ENCODE measurements at regions not wholly inside any gene's neighbourhood (a gene's known extent, or its start where the extent isn't known, plus 50 kb on each side); places are given as distances from the start of the nearest gene placed in this dataset.
"Not testable (repeated sequence)": the region's sequence is repeated elsewhere in the genome, so short reads cannot be mapped to it uniquely, and the experiment has no call there.

GRCh38 chr4:97437998-97438705, 705.1 kb downstream of the STPG2 start:
- DNase-seq, result not testable (repeated sequence)

GRCh38 chr4:97453186-97453585, 690.1 kb downstream of the STPG2 start:
- DNase-seq, result no peak

GRCh38 chr4:97457253-97457652, 686.0 kb downstream of the STPG2 start:
- DNase-seq, result no peak

GRCh38 chr4:97468272-97468671, 675.0 kb downstream of the STPG2 start:
- no peak for DNase-seq

- no peak for DNase-seq
Observed at GRCh38 chr4:97475621-97476020, 667.7 kb downstream of the STPG2 start.

GRCh38 chr4:97477974-97478373, 665.3 kb downstream of the STPG2 start:
- no peak for DNase-seq

GRCh38 chr4:97479388-97479787, 663.9 kb downstream of the STPG2 start:
- no peak for DNase-seq

GRCh38 chr4:97491856-97492255, 651.4 kb downstream of the STPG2 start:
- no peak for DNase-seq

- no peak for DNase-seq
Observed at GRCh38 chr4:97493815-97494518, 649.3 kb downstream of the STPG2 start.

GRCh38 chr4:97496298-97496873, 646.9 kb downstream of the STPG2 start:
- no peak for DNase-seq

GRCh38 chr4:97498875-97499274, 644.4 kb downstream of the STPG2 start:
- no peak for DNase-seq

GRCh38 chr4:97500423-97500822, 642.9 kb downstream of the STPG2 start:
- no peak for DNase-seq

- DNase-seq, result no peak
Observed at GRCh38 chr4:97504713-97505112, 638.6 kb downstream of the STPG2 start.

- DNase-seq, result no peak
Observed at GRCh38 chr4:97507587-97508245, 635.6 kb downstream of the STPG2 start.
